NCI-H748 (cell line): ENCODE measurements at regions not wholly inside any gene's neighbourhood (a gene's known extent, or its start where the extent isn't known, plus 50 kb on each side); places are given as distances from the start of the nearest gene placed in this dataset.
A peak's percentile ranks its signal among the peaks of the same experiment; 100 is the strongest.

Experiments used
- DNase-seq: peaks from one replicate; lab custom pipeline; 2025; ENCODE audit not compliant: unreplicated experiment; lab: John Stamatoyannopoulos, UW

- DNase-seq: no peak
Measured at GRCh38 chr12:115474539-115475353, 790.8 kb upstream of the TBX3 start.

DNA sequence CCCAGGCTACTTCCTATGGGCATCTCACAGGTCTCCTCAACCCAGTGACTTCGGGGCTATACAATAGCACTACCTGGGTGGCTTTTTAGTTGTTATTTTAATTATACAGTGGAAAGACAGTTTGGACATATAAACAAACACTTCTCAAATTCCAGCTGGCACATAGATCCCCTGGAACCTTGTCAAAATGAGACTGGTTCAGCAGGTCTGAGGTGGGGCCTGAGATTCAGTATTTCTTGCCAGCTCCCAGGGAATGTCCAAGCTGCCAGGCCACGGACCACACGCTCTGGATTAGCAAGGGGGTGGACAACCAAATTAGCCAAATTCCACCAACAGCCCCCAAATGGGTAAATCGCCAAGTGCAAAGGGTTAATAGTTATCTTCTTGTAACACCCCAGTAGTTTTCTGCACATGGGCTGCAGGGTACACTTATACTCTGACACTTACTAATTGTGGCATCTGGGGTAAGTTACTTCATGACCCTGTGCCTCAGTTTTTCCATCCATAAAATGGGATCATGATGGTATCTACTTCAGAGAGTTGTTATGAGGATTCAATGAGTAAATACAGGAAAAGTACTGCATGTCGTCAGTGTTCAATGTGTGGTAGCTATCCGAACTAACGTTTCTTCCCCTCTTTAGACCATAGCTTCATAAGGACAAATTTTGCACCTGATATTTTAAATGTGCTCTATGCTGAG is 789.4 kb upstream of the TBX3 start:
- peak; percentile 85 for DNase-seq

DNA sequence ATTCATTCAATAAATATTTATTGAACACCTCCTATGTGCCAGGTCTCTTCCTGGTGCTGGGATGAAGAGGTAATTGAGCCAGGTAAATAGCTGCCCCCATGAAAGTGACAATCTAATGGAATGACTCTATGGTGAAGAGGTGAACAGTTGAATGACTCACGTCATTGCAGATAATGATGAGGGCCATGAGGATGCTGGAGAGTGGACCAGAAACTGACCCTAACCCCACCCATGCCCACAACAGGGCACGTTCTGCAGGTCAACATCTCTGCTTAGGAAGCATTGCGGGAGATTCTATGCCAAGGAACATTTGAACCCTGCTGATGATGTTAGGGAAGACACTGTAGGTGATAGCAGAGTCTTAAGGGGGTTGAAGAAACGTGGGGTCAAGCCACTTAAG is 788.9 kb upstream of the TBX3 start:
- peak; percentile 69 for DNase-seq

DNA sequence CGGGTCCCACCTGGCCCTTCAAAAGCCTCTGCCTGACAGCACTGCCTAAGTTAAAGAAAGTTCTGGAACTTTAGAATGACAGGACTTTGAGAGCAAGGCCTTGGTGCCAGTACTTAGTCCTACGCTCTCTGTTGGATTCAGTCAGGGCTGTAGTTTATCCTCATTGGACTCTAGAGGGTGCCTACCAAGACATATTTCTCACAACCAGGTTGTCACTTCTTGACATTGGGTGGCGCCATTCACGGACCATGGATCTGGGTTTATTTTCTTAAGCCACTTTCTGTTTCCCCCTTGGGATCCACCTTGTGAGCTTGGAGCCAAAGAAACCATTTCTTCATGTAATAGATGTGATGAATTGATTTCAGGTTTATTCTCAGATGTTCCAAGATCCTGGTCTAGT is 787.0 kb upstream of the TBX3 start:
- DNase-seq: no peak

DNA sequence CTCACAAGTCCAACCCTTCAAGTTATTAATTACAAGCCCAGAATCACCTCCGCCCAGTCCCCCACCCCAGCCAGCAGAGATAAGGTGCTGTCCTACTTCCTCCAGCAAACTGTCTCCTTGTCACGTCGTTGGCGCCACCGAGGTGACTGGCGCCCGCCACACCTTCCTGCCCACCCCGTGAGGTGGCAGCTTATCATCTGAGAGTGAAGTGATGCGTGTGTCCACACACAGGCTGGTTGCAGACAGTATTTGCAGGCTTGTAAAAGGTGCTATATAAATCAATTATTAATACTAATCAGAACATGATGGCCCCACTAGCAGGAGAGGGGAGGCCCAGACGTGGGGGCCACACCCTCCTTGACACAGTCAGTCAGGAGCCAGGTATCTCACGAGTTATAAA is 786.6 kb upstream of the TBX3 start:
- no peak for DNase-seq

- peak; percentile 13 for DNase-seq
Measured at GRCh38 chr12:115468087-115468510, 784.1 kb upstream of the TBX3 start.

DNA sequence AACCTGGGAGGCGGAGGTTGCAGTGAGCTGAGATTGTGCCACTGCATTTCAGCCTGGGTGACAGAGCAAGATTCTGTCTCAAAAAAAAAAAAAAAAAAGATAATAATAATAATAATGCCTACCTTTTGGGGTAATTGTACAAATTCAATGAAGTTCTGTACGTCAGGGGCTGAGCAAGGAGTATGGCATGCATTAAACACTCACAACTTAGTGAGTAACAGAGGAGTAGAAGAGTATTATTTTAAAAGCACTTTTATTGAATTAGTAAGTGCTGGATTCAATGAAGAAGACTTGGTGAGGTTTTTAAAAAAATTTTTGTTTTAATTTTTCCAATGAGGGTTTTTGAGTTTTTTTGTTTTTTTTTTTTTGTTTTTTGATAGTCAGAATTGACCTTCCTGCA is 783.6 kb upstream of the TBX3 start:
- no peak for DNase-seq

DNA sequence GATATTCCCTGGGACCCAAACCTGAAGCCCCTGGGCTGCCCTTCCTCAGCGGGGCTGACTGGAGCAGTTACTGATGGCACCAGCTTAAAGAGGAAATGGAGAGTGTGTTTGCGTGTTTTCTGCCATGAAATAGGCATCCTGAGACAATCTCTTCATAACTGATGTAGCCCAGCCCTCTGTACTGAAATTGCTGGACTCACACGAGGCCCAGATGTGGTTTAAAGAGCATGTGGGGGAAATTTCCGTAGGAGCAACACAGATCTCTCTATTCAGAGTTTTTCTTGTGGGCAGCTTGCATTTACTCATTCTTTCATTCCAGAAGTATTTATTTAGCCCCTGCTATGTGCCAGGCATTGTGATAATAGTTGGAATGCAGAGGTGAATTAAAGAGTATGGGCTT is 782.1 kb upstream of the TBX3 start:
- DNase-seq: no peak

DNA sequence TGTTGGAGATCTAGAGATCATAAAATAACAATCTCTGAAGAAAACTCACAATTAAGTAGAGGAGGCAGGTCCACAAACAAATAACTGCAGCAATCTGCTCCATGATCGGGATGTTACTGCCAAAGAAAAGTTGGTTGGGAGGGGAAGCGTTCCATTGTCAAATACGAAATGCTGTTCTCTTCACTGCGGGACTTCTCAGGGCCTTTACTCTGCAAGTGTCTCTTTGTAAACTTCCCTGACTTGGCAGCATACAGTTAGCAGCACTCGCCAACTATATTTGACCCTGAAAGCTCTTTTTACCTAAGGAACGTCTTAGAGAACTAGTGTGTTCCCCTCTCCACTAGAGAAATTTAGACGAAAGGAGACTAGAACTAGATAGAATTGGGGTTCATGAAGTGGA is 780.7 kb upstream of the TBX3 start:
- no peak for DNase-seq

DNA sequence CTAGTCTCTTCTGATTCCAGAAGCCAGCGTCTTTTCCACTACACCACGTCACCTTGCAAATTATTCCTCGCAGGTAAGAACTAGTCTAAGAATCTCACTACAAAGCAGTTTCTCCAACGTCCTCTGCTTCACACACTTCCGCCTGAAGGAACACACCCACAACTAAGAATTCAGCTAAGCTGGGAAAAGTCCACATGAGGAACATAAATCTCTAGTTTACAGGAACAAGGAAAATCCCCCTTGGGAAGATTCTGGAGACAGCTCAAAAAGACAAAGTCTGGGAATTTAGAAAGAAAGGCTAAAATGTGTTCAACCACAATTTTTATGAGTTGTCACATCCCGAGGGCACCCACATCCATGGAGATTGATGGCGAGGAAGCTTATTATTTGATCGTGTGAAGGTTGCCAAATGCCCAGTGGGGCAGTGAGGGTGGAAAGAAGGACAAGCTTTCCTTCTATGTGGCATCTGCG is 780.2 kb upstream of the TBX3 start:
- no peak for DNase-seq

- no peak for DNase-seq
Measured at GRCh38 chr12:115461401-115461800, 777.4 kb upstream of the TBX3 start.

DNA sequence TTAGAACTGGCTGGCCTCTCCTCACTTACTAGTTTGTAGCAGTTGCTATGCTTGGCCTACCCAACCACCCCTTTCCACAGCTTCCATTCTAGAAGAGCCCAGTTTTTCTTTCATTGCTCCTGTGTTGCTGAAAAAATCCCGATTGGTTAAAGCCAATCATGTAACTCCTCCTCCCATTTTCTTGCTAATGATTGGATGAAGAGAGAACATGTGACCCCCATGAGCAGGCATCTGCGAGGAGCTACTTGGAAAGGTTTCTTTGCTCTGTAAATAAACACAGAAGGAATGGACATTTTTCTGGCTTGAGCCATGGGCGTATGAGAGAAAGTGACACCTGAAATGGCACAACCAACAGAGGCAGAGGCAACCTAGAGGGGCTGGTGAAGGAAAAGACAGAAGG is 773.8 kb upstream of the TBX3 start:
- no peak for DNase-seq

- DNase-seq: peak; percentile 64
Measured at GRCh38 chr12:115456946-115457689, 773.1 kb upstream of the TBX3 start.

DNA sequence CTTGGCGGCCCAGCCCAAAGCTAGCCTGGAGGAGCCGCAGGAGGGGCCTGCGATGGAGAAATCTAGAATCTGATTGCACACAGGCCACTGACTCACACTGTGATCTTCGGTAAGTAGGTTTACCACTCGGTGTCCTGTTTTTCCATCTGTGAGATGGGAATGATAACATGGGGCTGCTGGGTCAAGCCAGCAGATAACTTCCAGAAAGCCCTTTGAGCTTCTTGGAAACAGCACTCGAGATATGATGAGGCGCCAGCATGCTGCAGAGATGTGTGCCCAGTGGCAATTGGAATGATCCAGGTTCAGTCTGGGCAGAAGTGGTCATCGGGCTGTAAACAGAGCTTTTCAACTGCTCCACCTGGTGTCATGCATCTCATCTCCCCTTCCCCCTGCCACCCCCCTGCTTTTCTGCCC is 771.3 kb upstream of the TBX3 start:
- peak; percentile 44 for DNase-seq

- DNase-seq: peak; percentile 74
Measured at GRCh38 chr12:115452751-115453281, 768.8 kb upstream of the TBX3 start.

DNA sequence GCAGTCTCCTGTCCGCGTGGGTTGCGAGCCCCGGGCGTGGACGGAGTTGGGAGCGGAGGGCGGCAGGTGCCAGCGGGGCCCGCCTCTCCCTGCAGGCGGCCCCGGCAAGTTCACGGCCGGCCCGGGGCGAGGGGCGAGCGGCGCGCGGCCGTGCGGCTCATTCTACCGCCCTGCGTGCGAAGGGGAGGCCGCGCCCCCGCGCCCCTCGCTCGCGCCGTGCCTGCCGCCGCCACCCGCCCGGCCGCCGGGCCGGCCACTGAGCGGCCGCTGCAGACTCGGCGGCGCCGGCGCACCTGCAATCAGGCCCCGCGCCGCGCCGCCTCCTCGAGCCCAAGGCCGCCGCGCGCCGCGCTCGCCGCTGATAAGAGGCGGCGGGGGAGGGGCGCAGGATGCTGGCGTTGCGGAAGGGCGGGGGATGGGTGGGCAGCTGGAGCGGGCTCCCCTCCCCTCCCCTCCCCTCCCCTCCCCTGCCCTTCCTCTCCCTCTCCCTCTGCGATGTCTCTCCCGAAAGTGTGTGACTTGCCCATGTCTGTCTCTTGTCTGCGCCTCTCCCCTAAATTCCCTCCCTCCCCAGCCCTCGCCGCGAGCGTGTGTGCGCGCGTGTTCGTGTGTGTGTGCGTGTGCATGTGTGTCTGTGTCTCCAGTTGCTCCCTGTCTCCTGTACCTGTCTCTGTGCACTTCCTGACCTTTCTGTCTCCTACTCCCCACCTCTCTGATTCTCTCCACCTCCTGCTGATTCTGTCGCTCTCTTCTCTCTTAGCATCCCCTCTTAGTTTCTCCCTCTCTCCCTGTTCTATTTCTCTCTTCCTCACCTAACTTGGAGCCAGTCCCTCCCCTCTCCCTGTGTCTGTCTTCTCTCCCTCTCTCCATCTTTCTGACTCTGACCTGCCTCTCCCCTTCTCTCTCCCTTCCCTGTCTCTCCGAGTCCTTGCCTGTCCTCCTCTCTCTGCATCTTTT is 768.1 kb upstream of the TBX3 start:
- peak; percentile 93 for DNase-seq

GRCh38 chr12:115451151-115451779 is 767.3 kb upstream of the TBX3 start:
- DNase-seq: no peak

GRCh38 chr12:115450710-115451109 is 766.7 kb upstream of the TBX3 start:
- DNase-seq: no peak

DNA sequence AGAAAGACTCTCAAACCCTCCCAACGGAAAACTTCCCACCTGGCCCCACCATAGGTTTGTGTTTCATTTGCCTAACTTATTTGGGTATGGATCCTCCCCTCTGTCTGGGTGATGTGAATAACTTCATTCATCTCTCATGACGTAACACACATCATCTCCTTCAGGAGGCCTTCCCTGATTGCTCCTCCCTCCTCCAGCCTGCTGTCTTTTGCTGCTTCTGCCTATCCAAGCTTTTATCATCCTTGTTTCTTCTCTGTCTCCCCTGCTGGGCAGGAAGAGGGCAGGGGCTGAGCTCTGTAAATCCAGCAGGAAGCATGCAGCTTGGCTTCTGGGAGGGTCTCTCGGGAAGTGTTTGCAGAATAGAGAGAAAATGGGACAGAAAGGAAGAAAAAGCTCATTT is 766.0 kb upstream of the TBX3 start:
- DNase-seq: no peak

- no peak for DNase-seq
Measured at GRCh38 chr12:115449526-115449925, 765.6 kb upstream of the TBX3 start.
